GM12864 (cell line): ENCODE measurements at regions not wholly inside any gene's neighbourhood (a gene's known extent, or its start where the extent isn't known, plus 50 kb on each side); places are given as distances from the start of the nearest gene placed in this dataset.

ENCODE experiments used
- DNase-seq: peaks from one replicate; pipeline ENCODE4 v3.0.0-alpha.2; 2011; ENCODE audit warnings: low read depth
- H3K4me3 ChIP-seq: 2 replicates; pipeline ENCODE4 v1.5.1; 2011; ENCODE audit warnings: mild to moderate bottlenecking, low read depth, low read length, control low read depth
- TF ChIP-seq, protein P1 (sequence below): IDR thresholded peaks from 2 replicates; pipeline ENCODE4 v1.5.1; 2011; ENCODE audit warnings: low read depth, mild to moderate bottlenecking, moderate library complexity, low read length, control low read depth, inconsistent platforms; ENCODE audit errors: missing control alignments

DNA sequence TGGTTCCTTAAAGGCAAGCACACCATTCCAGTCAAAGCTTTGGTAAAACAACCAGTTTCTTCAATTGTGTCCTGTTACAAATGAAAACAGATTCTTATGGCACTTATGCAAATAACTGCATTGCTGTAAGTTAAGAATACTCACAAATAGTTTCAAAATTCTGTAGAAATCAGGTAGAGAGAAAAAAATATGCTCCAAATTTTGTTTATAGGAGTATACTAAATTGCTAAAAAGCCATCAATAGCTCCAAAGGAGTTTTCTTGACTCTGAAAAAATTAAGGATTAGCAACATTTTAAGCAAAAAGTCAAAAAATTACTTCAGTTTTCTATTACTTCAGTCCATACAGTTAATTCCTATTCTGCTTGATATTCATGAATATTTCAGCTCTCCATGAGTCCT lies 51.3 kb upstream of the KAT6B start:
- DNase-seq, result no peak
- TF ChIP-seq, protein P1, sequence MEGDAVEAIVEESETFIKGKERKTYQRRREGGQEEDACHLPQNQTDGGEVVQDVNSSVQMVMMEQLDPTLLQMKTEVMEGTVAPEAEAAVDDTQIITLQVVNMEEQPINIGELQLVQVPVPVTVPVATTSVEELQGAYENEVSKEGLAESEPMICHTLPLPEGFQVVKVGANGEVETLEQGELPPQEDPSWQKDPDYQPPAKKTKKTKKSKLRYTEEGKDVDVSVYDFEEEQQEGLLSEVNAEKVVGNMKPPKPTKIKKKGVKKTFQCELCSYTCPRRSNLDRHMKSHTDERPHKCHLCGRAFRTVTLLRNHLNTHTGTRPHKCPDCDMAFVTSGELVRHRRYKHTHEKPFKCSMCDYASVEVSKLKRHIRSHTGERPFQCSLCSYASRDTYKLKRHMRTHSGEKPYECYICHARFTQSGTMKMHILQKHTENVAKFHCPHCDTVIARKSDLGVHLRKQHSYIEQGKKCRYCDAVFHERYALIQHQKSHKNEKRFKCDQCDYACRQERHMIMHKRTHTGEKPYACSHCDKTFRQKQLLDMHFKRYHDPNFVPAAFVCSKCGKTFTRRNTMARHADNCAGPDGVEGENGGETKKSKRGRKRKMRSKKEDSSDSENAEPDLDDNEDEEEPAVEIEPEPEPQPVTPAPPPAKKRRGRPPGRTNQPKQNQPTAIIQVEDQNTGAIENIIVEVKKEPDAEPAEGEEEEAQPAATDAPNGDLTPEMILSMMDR, result no peak
- no peak overlapping the region for H3K4me3 ChIP-seq
